Testis (tissue), 2 donors: ENCODE measurements at regions not wholly inside any gene's neighbourhood (a gene's known extent, or its start where the extent isn't known, plus 50 kb on each side); places are given as distances from the start of the nearest gene placed in this dataset.

ENCODE experiments used
- POLR2A ChIP-seq: fragments of 450-650 bp; IDR thresholded peaks from one replicate; pipeline ENCODE4 v1.6.1; 2017; ENCODE audit warnings: antibody characterized with exemption, mild to moderate bottlenecking, moderate library complexity
- TF ChIP-seq, protein P1 (sequence below), 3 experiments: fragments of 450-650 bp in 2 of 3; fragments of 200-600 bp in 1 of 3; sonication (generic) in 1 of 3; IDR thresholded peaks; one replicate each; pipeline ENCODE4 v1.5.1; 2016 to 2019; ENCODE audit warnings: antibody characterized with exemption in 3 of 3, mild to moderate bottlenecking in 2 of 3, moderate library complexity in 1 of 3

DNA sequence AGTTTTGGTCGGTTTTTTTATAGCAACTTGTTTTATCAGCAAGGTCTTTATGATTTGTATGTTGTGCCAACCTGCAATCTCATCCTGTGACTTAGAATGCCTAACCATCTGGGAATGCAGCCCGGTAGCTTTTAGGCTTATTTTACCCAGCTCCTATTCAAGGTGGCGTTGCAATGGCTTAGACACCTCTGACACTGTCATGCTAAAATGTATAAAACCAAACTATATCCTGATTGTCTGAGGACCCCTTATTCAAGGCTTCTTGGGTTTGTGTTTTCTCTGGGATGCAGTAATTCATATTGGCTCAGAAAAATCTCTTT lies 209.0 kb upstream of the ALCAM start:
- no peak for TF ChIP-seq POLR2A
- TF ChIP-seq, protein P1, sequence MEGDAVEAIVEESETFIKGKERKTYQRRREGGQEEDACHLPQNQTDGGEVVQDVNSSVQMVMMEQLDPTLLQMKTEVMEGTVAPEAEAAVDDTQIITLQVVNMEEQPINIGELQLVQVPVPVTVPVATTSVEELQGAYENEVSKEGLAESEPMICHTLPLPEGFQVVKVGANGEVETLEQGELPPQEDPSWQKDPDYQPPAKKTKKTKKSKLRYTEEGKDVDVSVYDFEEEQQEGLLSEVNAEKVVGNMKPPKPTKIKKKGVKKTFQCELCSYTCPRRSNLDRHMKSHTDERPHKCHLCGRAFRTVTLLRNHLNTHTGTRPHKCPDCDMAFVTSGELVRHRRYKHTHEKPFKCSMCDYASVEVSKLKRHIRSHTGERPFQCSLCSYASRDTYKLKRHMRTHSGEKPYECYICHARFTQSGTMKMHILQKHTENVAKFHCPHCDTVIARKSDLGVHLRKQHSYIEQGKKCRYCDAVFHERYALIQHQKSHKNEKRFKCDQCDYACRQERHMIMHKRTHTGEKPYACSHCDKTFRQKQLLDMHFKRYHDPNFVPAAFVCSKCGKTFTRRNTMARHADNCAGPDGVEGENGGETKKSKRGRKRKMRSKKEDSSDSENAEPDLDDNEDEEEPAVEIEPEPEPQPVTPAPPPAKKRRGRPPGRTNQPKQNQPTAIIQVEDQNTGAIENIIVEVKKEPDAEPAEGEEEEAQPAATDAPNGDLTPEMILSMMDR (IDR thresholded peaks at IDR 0.05) = no peak
